ENCODE measurements at regions not wholly inside any gene's neighbourhood (a gene's known extent, or its start where the extent isn't known, plus 50 kb on each side); places are given as distances from the start of the nearest gene placed in this dataset.

DNA sequence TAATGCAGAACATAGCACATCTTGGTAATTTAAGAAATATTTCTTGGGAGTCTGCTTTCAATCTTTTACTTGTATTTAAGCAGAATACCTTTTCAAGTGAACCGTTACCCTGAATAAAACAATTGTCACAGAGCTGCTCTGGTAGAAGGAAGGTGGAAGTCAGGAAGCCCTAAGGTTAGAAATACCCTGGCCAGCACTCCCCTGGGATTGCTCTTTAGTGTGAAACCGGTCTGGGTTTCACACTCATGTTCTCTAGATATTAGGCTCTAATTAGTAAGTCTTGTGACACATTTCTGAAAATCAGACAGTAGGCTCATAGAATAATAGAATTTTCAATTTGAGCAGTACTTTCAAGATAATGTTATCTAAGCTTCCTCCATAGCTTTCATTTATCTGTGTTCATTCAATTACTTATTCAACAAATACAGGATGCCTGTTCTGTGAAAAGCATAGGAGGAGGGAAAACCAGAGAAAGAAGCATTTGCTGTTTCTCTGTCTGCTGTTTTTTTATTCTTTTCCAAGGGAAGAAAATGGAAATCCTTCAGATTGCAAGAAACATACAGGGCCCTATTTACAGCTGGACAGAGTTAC is 825.5 kb downstream of the TLR4 start:
- TF ChIP-seq, protein P1, sequence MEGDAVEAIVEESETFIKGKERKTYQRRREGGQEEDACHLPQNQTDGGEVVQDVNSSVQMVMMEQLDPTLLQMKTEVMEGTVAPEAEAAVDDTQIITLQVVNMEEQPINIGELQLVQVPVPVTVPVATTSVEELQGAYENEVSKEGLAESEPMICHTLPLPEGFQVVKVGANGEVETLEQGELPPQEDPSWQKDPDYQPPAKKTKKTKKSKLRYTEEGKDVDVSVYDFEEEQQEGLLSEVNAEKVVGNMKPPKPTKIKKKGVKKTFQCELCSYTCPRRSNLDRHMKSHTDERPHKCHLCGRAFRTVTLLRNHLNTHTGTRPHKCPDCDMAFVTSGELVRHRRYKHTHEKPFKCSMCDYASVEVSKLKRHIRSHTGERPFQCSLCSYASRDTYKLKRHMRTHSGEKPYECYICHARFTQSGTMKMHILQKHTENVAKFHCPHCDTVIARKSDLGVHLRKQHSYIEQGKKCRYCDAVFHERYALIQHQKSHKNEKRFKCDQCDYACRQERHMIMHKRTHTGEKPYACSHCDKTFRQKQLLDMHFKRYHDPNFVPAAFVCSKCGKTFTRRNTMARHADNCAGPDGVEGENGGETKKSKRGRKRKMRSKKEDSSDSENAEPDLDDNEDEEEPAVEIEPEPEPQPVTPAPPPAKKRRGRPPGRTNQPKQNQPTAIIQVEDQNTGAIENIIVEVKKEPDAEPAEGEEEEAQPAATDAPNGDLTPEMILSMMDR (IDR thresholded peaks at IDR 0.05): no peak
- TF ChIP-seq POLR2A (IDR thresholded peaks at IDR 0.05): no peak
